DOHH2 (cell line): ENCODE measurements at regions not wholly inside any gene's neighbourhood (a gene's known extent, or its start where the extent isn't known, plus 50 kb on each side); places are given as distances from the start of the nearest gene placed in this dataset.

Experiments
- H3F3A ChIP-seq: fragments of 200-600 bp; sonication (generic), shearing (Covaris generic); 2 replicates; pipeline ENCODE4 v1.6.0; 2016; ENCODE audit warnings: antibody characterized with exemption, mild to moderate bottlenecking; ENCODE audit not compliant: control insufficient read depth, insufficient read depth
- H3K27ac ChIP-seq: fragments of 200-600 bp; sonication (generic); 2 replicates; pipeline ENCODE4 v1.5.1; 2014; ENCODE audit warnings: low read depth, mild to moderate bottlenecking, low read length, moderate library complexity
- H3K27me3 ChIP-seq: fragments of 200-600 bp; sonication (generic); 2 replicates; pipeline ENCODE4 v1.6.1; 2014; ENCODE audit warnings: mild to moderate bottlenecking, low read length, mixed read lengths; ENCODE audit not compliant: control insufficient read depth
- H3K36me3 ChIP-seq: fragments of 200-600 bp; sonication (generic); 2 replicates; pipeline ENCODE4 v1.6.1; 2014; ENCODE audit warnings: mild to moderate bottlenecking, low read length, moderate library complexity, mixed read lengths; ENCODE audit not compliant: control insufficient read depth
- H3K4me1 ChIP-seq: fragments of 200-600 bp; sonication (generic); 2 replicates; pipeline ENCODE4 v1.6.1; 2014; ENCODE audit warnings: mild to moderate bottlenecking, low read length, mixed read lengths; ENCODE audit not compliant: control insufficient read depth
- H3K4me2 ChIP-seq: fragments of 200-600 bp; sonication (generic); 2 replicates; pipeline ENCODE4 v1.6.0; 2014; ENCODE audit warnings: mild to moderate bottlenecking, low read length, moderate library complexity
- H3K4me3 ChIP-seq: fragments of 200-600 bp; sonication (generic); 2 replicates; pipeline ENCODE4 v1.5.1; 2014; ENCODE audit warnings: mild to moderate bottlenecking, low read length, mixed read lengths
- H3K79me2 ChIP-seq: fragments of 200-600 bp; sonication (generic); 2 replicates; pipeline ENCODE4 v1.6.1; 2014; ENCODE audit warnings: mild to moderate bottlenecking, low read length, mixed read lengths; ENCODE audit not compliant: control insufficient read depth
- H3K9me2 ChIP-seq: fragments of 200-600 bp; sonication (generic); replicated peaks from 2 replicates; pipeline ENCODE4 v1.6.1; 2014; ENCODE audit warnings: mild to moderate bottlenecking, low read length, mixed read lengths; ENCODE audit not compliant: control insufficient read depth
- H3K9me3 ChIP-seq: fragments of 200-600 bp; sonication (generic); 2 replicates; pipeline ENCODE4 v1.6.1; 2014; ENCODE audit warnings: antibody characterized with exemption, low read length, mixed read lengths; ENCODE audit not compliant: control insufficient read depth, insufficient read depth
- H4K20me1 ChIP-seq: fragments of 200-600 bp; sonication (generic); 2 replicates; pipeline ENCODE4 v1.6.0; 2014; ENCODE audit warnings: low read depth, mild to moderate bottlenecking, antibody characterized with exemption, low read length, moderate library complexity; ENCODE audit not compliant: control insufficient read depth, insufficient read depth
- EZH2phosphoT487 ChIP-seq: fragments of 200-600 bp; sonication (generic); IDR thresholded peaks from 2 replicates; pipeline ENCODE4 v1.6.1; 2017; ENCODE audit warnings: borderline replicate concordance, mild to moderate bottlenecking, antibody characterized with exemption, low read length, moderate library complexity, mixed read lengths
- TF ChIP-seq, protein P1 (sequence below): fragments of 200-600 bp; sonication (generic); IDR thresholded peaks from one replicate; pipeline ENCODE4 v1.5.1; 2014; ENCODE audit warnings: antibody characterized with exemption, mild to moderate bottlenecking, low read depth, low read length; ENCODE audit not compliant: poor library complexity, severe bottlenecking

DNA sequence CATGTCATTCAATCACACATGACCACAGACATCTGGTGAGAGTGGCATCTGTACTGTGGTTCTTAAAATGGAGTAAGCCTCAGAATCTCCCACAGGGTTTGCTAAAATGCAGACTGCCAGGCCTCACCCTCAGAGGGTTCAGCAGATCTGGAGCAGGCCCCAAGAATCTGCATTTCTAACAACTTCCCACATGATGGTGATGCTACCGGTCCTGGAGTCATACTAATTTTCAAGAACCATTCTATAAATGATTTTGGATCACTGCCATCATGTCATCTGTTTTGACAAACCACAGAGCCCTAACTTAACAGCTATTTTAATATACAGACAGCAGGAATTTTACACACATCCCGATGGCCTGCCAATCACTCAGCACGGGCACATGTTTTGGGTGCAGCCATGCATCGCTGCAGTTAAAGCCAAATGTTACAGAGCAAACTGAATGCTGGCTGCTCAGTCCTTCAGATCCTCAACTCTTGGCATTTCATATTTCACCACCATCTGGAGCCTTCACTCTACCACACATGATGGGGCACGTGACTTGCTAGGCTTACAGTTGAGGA, 792.1 kb upstream of the AMELY start:
- H3K4me3 ChIP-seq: no peak overlapping the region
- H3K27me3 ChIP-seq: no peaks in the 10 kb centered on the region
- no peaks in the 10 kb centered on the region for H3K9me2 ChIP-seq
- no peak overlapping the region for H3K4me2 ChIP-seq
- no peak overlapping the region for H3K27ac ChIP-seq
- TF ChIP-seq, protein P1, sequence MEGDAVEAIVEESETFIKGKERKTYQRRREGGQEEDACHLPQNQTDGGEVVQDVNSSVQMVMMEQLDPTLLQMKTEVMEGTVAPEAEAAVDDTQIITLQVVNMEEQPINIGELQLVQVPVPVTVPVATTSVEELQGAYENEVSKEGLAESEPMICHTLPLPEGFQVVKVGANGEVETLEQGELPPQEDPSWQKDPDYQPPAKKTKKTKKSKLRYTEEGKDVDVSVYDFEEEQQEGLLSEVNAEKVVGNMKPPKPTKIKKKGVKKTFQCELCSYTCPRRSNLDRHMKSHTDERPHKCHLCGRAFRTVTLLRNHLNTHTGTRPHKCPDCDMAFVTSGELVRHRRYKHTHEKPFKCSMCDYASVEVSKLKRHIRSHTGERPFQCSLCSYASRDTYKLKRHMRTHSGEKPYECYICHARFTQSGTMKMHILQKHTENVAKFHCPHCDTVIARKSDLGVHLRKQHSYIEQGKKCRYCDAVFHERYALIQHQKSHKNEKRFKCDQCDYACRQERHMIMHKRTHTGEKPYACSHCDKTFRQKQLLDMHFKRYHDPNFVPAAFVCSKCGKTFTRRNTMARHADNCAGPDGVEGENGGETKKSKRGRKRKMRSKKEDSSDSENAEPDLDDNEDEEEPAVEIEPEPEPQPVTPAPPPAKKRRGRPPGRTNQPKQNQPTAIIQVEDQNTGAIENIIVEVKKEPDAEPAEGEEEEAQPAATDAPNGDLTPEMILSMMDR: no peak
- TF ChIP-seq EZH2phosphoT487: no peak
- no peaks in the 10 kb centered on the region for H3K36me3 ChIP-seq
- H4K20me1 ChIP-seq: no peaks in the 10 kb centered on the region
- H3F3A ChIP-seq: no peaks in the 10 kb centered on the region
- no peaks in the 10 kb centered on the region for H3K9me3 ChIP-seq
- H3K79me2 ChIP-seq: no peaks in the 10 kb centered on the region
- H3K4me1 ChIP-seq: no peaks in the 10 kb centered on the region

DNA sequence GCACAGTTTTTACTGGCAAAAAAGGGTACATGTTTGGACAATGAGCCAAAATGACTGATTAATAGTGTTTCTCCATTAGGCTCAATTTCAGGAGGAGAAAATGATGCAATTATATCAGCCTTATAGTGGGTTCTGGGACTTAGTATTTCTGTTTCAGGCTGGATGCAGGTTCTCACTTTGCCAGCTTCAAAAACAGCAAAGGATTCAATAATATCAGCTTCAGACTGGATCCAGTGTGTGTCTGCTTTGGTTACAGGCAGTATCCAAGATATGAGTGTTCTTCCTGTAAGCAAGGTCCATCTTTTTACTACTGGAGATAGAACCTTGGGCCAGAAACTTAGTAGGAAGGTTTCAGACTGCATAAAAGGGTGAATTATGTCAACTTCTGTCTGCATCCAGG, 790.9 kb upstream of the AMELY start:
- H3K36me3 ChIP-seq: no peaks in the 10 kb centered on the region
- no peak overlapping the region for H3K4me3 ChIP-seq
- H3K9me3 ChIP-seq: no peaks in the 10 kb centered on the region
- H3K9me2 ChIP-seq: no peaks in the 10 kb centered on the region
- TF ChIP-seq EZH2phosphoT487: no peak
- TF ChIP-seq, protein P1: no peak
- H3K27me3 ChIP-seq: no peaks in the 10 kb centered on the region
- no peak overlapping the region for H3K27ac ChIP-seq
- no peaks in the 10 kb centered on the region for H3F3A ChIP-seq
- H4K20me1 ChIP-seq: no peaks in the 10 kb centered on the region
- H3K79me2 ChIP-seq: no peaks in the 10 kb centered on the region
- H3K4me2 ChIP-seq: no peak overlapping the region
- H3K4me1 ChIP-seq: no peaks in the 10 kb centered on the region

DNA sequence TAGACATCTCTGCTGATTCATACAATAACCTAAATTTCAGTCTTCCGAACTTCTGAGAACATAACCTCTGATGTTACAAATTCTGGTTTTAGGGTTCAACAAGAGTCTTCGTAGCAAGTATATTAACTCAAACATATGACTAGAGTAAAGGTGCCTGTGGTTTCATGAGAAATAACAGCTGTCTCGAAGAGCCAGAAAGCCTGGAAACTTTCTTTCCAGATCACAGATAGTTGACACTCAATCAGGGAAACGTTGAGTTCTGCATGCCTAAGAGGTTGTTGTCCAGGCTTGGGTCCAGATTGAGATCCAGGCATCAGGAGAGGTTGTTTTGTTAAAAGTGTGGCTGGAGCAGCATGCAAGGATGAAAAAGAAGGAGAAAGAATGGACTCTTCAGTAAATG, 790.1 kb upstream of the AMELY start:
- Histone ChIP-seq H3K4me3 (no peak overlapping the region), H3K9me3 (no peaks in the 10 kb centered on the region)

More for the DNA sequence above, 790.1 kb upstream of the AMELY start:
- H4K20me1 ChIP-seq: no peaks in the 10 kb centered on the region
- no peaks in the 10 kb centered on the region for H3K79me2 ChIP-seq
- H3K4me2 ChIP-seq: no peak overlapping the region
- H3K27me3 ChIP-seq: no peaks in the 10 kb centered on the region
- H3K27ac ChIP-seq: no peak overlapping the region
- H3K9me2 ChIP-seq: no peaks in the 10 kb centered on the region
- no peaks in the 10 kb centered on the region for H3K36me3 ChIP-seq
- no peaks in the 10 kb centered on the region for H3F3A ChIP-seq
- TF ChIP-seq, protein P1: no peak
- no peak for TF ChIP-seq EZH2phosphoT487
- H3K4me1 ChIP-seq: no peaks in the 10 kb centered on the region
